ENCODE measurements at regions not wholly inside any gene's neighbourhood (a gene's known extent, or its start where the extent isn't known, plus 50 kb on each side); places are given as distances from the start of the nearest gene placed in this dataset.

- Histone ChIP-seq H3K4me3 (replicated peaks; ENCODE audit: insufficient read depth, low read length) (no peak overlapping the region), H3K27ac (replicated peaks) (no peak overlapping the region), H3K27me3 (ENCODE audit: insufficient read depth, poor library complexity, severe bottlenecking) (no peaks in the 10 kb centered on the region)
- no peak for TF ChIP-seq GABPA (IDR thresholded peaks at IDR 0.05; ENCODE audit: low read depth)
- TF ChIP-seq, protein P1, sequence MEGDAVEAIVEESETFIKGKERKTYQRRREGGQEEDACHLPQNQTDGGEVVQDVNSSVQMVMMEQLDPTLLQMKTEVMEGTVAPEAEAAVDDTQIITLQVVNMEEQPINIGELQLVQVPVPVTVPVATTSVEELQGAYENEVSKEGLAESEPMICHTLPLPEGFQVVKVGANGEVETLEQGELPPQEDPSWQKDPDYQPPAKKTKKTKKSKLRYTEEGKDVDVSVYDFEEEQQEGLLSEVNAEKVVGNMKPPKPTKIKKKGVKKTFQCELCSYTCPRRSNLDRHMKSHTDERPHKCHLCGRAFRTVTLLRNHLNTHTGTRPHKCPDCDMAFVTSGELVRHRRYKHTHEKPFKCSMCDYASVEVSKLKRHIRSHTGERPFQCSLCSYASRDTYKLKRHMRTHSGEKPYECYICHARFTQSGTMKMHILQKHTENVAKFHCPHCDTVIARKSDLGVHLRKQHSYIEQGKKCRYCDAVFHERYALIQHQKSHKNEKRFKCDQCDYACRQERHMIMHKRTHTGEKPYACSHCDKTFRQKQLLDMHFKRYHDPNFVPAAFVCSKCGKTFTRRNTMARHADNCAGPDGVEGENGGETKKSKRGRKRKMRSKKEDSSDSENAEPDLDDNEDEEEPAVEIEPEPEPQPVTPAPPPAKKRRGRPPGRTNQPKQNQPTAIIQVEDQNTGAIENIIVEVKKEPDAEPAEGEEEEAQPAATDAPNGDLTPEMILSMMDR (IDR thresholded peaks at IDR 0.05; ENCODE audit: insufficient read depth, low read length) = no peak
- no peak for TF ChIP-seq SPI1 (IDR thresholded peaks at IDR 0.05; ENCODE audit: borderline replicate concordance, low read depth)
- TF ChIP-seq POLR2AphosphoS5 (IDR thresholded peaks at IDR 0.05; ENCODE audit: low read depth) = no peak
- no peak for TF ChIP-seq REST (IDR thresholded peaks at IDR 0.05; ENCODE audit: insufficient replicate concordance, low read depth)
- DNase-seq (ENCODE audit: low read depth in 1 of 2, low spot score in 1 of 2) = no peak
Measured at GRCh38 chr2:139617747-139618146, 837.6 kb upstream of the NXPH2 start.

DNA sequence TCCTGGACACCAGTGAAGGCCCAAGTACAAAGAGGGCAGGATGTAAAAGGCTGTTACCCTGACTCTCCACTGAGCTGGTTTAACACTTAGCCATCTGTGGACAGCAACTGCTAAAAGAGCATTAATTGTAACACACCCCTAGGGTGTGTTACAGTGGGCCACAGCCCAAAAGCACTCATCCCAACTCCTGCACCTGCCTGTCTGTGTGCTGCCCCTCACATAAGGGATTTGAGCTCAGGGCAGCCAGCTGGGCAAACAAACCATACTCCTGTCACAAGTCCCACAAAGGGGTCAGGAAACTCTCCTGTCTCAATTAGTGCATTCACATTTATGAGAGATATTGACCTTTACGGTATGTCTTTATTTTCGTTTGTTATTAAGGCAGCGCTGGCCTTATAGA is 833.1 kb upstream of the NXPH2 start:
- Histone ChIP-seq H3K27ac (replicated peaks) (no peak overlapping the region), H3K4me3 (replicated peaks; ENCODE audit: insufficient read depth, low read length) (no peak overlapping the region), H3K27me3 (ENCODE audit: insufficient read depth, poor library complexity, severe bottlenecking) (no peaks in the 10 kb centered on the region)
- DNase-seq (ENCODE audit: low read depth in 1 of 2, low spot score in 1 of 2) = no peak
- TF ChIP-seq, protein P1 (IDR thresholded peaks at IDR 0.05; ENCODE audit: insufficient read depth, low read length) = no peak

DNA sequence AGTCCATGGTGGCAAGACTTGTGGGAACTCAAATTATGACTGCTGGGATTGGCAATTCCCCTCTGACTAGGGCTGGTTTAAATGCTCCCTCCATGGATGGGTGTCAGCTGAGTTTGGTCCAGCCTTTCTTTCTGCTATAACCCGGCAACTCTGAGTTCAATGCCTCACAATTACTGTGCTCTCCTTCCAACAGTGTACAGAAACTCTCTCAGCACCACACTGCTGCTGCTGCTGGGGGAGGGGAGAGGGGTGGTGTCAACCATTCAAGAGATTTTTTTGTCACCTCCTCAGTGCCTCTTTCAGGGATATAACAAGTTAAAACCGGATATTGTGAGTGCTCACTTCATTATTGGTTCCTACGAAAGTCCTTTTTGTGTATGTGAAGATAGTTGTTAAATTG is 830.3 kb upstream of the NXPH2 start:
- H3K4me3 ChIP-seq (replicated peaks; ENCODE audit: insufficient read depth, low read length) = no peak overlapping the region
- no peak for DNase-seq (ENCODE audit: low read depth in 1 of 2, low spot score in 1 of 2)
- TF ChIP-seq SPI1 (IDR thresholded peaks at IDR 0.05; ENCODE audit: borderline replicate concordance, low read depth) (no peak), REST (IDR thresholded peaks at IDR 0.05; ENCODE audit: insufficient replicate concordance, low read depth) (no peak), POLR2AphosphoS5 (IDR thresholded peaks at IDR 0.05; ENCODE audit: low read depth) (no peak), GABPA (IDR thresholded peaks at IDR 0.05; ENCODE audit: low read depth) (no peak)
- TF ChIP-seq, protein P1 (IDR thresholded peaks at IDR 0.05; ENCODE audit: insufficient read depth, low read length) = no peak
- no peaks in the 10 kb centered on the region for H3K27me3 ChIP-seq (ENCODE audit: insufficient read depth, poor library complexity, severe bottlenecking)
- H3K27ac ChIP-seq (replicated peaks) = no peak overlapping the region

GRCh38 chr2:139609109-139609508 is 828.9 kb upstream of the NXPH2 start:
- Histone ChIP-seq H3K4me3 (replicated peaks; ENCODE audit: insufficient read depth, low read length) (no peak overlapping the region), H3K27me3 (ENCODE audit: insufficient read depth, poor library complexity, severe bottlenecking) (no peaks in the 10 kb centered on the region), H3K27ac (replicated peaks) (no peak overlapping the region)
- TF ChIP-seq SPI1 (IDR thresholded peaks at IDR 0.05; ENCODE audit: borderline replicate concordance, low read depth) = no peak
- TF ChIP-seq GABPA (IDR thresholded peaks at IDR 0.05; ENCODE audit: low read depth) = no peak
- TF ChIP-seq, protein P1 (IDR thresholded peaks at IDR 0.05; ENCODE audit: insufficient read depth, low read length) = no peak
- TF ChIP-seq REST (IDR thresholded peaks at IDR 0.05; ENCODE audit: insufficient replicate concordance, low read depth) = no peak
- TF ChIP-seq POLR2AphosphoS5 (IDR thresholded peaks at IDR 0.05; ENCODE audit: low read depth) = no peak
- DNase-seq (ENCODE audit: low read depth in 1 of 2, low spot score in 1 of 2) = no peak
